Neuronal stem cell (in vitro differentiated cells): ENCODE measurements at regions not wholly inside any gene's neighbourhood (a gene's known extent, or its start where the extent isn't known, plus 50 kb on each side); places are given as distances from the start of the nearest gene placed in this dataset.
"Not testable (repeated sequence)": the region's sequence is repeated elsewhere in the genome, so short reads cannot be mapped to it uniquely, and the experiment has no call there.

Source experiments
- DNase-seq: peaks from one replicate; pipeline ENCODE4 v3.0.0-alpha.2; 2013; ENCODE audit warnings: low spot score
- H2AFZ ChIP-seq: one replicate; pipeline ENCODE4 v1.6.1; 2013; ENCODE audit warnings: mild to moderate bottlenecking, low read length, inconsistent platforms
- H2AK5ac ChIP-seq: 2 replicates; pipeline ENCODE4 v1.6.1; 2013; ENCODE audit warnings: low read depth, mild to moderate bottlenecking, inconsistent platforms, low read length, moderate library complexity, mixed read lengths
- H2BK120ac ChIP-seq: 2 replicates; pipeline ENCODE4 v1.6.1; 2013; ENCODE audit warnings: low read depth, mild to moderate bottlenecking, inconsistent platforms, low read length, moderate library complexity, mixed read lengths
- H2BK12ac ChIP-seq: one replicate; pipeline ENCODE4 v1.6.1; 2013; ENCODE audit warnings: low read length, inconsistent platforms
- H2BK15ac ChIP-seq: 2 replicates; pipeline ENCODE4 v1.6.1; 2013; ENCODE audit warnings: mild to moderate bottlenecking, low read length, inconsistent platforms, mixed read lengths
- H2BK5ac ChIP-seq: one replicate; pipeline ENCODE4 v1.6.1; 2013; ENCODE audit warnings: inconsistent platforms, mild to moderate bottlenecking, low read length, moderate library complexity
- H3K14ac ChIP-seq: one replicate; pipeline ENCODE4 v1.6.1; 2013; ENCODE audit warnings: low read length, inconsistent platforms
- H3K18ac ChIP-seq: 2 replicates; pipeline ENCODE4 v1.6.1; 2013; ENCODE audit warnings: low read length, inconsistent platforms
- H3K23ac ChIP-seq: 2 replicates; pipeline ENCODE4 v1.6.1; 2013; ENCODE audit warnings: low read depth, mild to moderate bottlenecking, mixed read lengths, low read length, inconsistent platforms; ENCODE audit not compliant: poor library complexity
- H3K27ac ChIP-seq: replicated peaks from 3 replicates; pipeline ENCODE4 v1.5.1; 2013; ENCODE audit warnings: low read length, inconsistent platforms
- H3K27me3 ChIP-seq, 3 experiments: 2 replicates each; pipeline ENCODE4 v1.6.1; 2013; ENCODE audit warnings: low read length in 3 of 3, mild to moderate bottlenecking in 2 of 3, inconsistent platforms in 1 of 3, low read depth in 1 of 3, mixed read lengths in 1 of 3, moderate library complexity in 1 of 3; ENCODE audit not compliant: control insufficient read depth in 3 of 3, insufficient read depth in 3 of 3
- H3K36me3 ChIP-seq, 2 donors: replicated peaks in 1 of 2; 2 replicates each; pipeline ENCODE4 v1.6.1; 2013; ENCODE audit warnings: low read length in 2 of 2; ENCODE audit not compliant: control insufficient read depth in 2 of 2, insufficient read depth in 2 of 2
- H3K4ac ChIP-seq: 2 replicates; pipeline ENCODE4 v1.6.1; 2013; ENCODE audit warnings: inconsistent platforms, mild to moderate bottlenecking, low read length, moderate library complexity
- H3K4me1 ChIP-seq, 2 donors: 1 replicate in 1 of 2; 2 replicates in 1 of 2; pipeline ENCODE4 v1.6.1; 2013; ENCODE audit warnings: low read length in 2 of 2, low read depth in 1 of 2; ENCODE audit not compliant: control insufficient read depth in 2 of 2, insufficient read depth in 1 of 2
- H3K4me2 ChIP-seq: one replicate; pipeline ENCODE4 v1.6.1; 2013; ENCODE audit warnings: mild to moderate bottlenecking, low read length, inconsistent platforms; ENCODE audit not compliant: insufficient read depth, poor library complexity, severe bottlenecking
- H3K4me3 ChIP-seq, 2 donors: 2 replicates each; pipeline ENCODE4 v1.5.1; 2013; ENCODE audit warnings: low read length in 2 of 2, mild to moderate bottlenecking in 2 of 2, inconsistent platforms in 1 of 2, moderate library complexity in 1 of 2
- H3K79me1 ChIP-seq: one replicate; pipeline ENCODE4 v1.6.1; 2013; ENCODE audit warnings: low read depth, mild to moderate bottlenecking, inconsistent platforms, low read length, moderate library complexity
- H3K9ac ChIP-seq: one replicate; pipeline ENCODE4 v1.6.1; 2013; ENCODE audit warnings: mild to moderate bottlenecking, low read depth, low read length, inconsistent platforms; ENCODE audit not compliant: poor library complexity
- H3K9me3 ChIP-seq, 2 donors: replicated peaks in 1 of 2; 2 replicates each; pipeline versions ENCODE3 to v1.6.1; 2013; ENCODE audit warnings: low read length in 2 of 2, mild to moderate bottlenecking in 2 of 2, inconsistent platforms in 1 of 2, low read depth in 1 of 2, mixed read lengths in 1 of 2, moderate library complexity in 1 of 2; ENCODE audit not compliant: control insufficient read depth in 2 of 2, insufficient read depth in 1 of 2
- H4K8ac ChIP-seq: one replicate; pipeline ENCODE4 v1.6.1; 2013; ENCODE audit warnings: low read depth, mild to moderate bottlenecking, inconsistent platforms, low read length, moderate library complexity
- H4K91ac ChIP-seq: one replicate; pipeline ENCODE4 v1.6.1; 2013; ENCODE audit warnings: low read length, low read depth, mild to moderate bottlenecking, inconsistent platforms; ENCODE audit not compliant: poor library complexity
- WGBS, 2 donors: extraction: QIAGEN DNeasy Blood & Tissue Kit; methylation state at CpG; one replicate each; pipeline ENCODE4 v1.1.7; 2013; ENCODE audit warnings: missing lambda C conversion rate in 2 of 2, mixed read lengths in 1 of 2; ENCODE audit not compliant: insufficient read length in 2 of 2, insufficient replicate concordance in 1 of 2; ENCODE audit errors: extremely low coverage in 2 of 2; 5-methylcytosine and 5-hydroxymethylcytosine counted together

DNA sequence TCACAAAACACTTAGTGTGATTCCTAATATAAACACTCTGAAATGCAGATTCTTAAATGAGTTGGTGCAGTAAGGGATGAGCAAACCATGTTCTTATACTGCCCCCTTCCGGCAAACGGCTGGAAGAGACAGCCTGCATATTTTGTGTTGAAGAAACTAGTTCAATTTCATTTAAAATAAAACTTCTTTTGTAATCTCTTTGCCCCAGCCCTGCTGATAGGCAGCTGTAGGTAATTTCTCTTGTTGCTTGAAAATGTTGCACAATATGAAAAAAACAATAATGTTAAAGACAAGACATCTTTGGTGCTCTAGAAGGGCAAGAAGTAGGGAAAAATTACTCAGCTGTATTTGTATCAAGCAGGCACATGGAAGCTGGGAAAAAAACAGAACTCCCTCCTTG, 89.7 kb upstream of the CCNG1 start:
- H3K9me3 ChIP-seq: no peaks in the 10 kb centered on the region
- peak; percentile 73 for DNase-seq

DNA sequence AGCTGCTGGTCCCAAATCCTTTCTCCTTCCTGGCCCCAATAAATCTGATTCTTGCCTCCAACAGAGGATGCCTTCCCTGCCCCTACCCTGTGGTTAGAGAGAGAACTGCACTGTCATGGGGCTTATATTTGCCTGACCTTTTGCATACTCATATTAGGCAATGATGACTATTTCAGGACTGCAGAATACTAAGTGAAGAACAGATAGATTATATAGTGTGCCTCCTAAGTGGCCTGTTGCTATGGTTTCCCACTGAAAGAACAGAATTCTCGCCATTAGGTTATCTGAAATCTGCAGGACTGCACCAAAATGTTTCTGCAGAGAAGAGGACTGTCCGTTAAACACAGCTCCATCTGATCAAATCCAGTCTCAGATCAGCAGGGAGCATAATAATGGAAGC, 87.3 kb upstream of the CCNG1 start:
- H3K4me2 ChIP-seq: no peak overlapping the region
- no peaks in the 10 kb centered on the region for H3K9me3 ChIP-seq
- H4K8ac ChIP-seq: no peak overlapping the region
- H3K27ac ChIP-seq: no peak overlapping the region
- H2AK5ac ChIP-seq: no peak overlapping the region
- H3K79me1 ChIP-seq: no peaks in the 10 kb centered on the region
- H3K18ac ChIP-seq: no peak overlapping the region
- H2BK12ac ChIP-seq: no peak overlapping the region
- no peaks in the 10 kb centered on the region for H3K27me3 ChIP-seq
- no peak overlapping the region for H4K91ac ChIP-seq
- no peak overlapping the region for H2BK5ac ChIP-seq
- H3K14ac ChIP-seq: no peak overlapping the region
- H2BK15ac ChIP-seq: no peak overlapping the region
- H3K4ac ChIP-seq: no peak overlapping the region
- no peak for DNase-seq
- H2BK120ac ChIP-seq: no peak overlapping the region
- no CpG with 5 or more reads among the region's 2 CpGs for WGBS, 2 donors
- H3K4me1 ChIP-seq: peaks cover 0 to 2% of the 10 kb centered on the region in 2 donors
- no peak overlapping the region for H3K9ac ChIP-seq
- no peak overlapping the region for H3K23ac ChIP-seq
- H2AFZ ChIP-seq: no peak overlapping the region
- no peak overlapping the region for H3K4me3 ChIP-seq
- no peaks in the 10 kb centered on the region for H3K36me3 ChIP-seq

More for the DNA sequence above, 89.7 kb upstream of the CCNG1 start:
- Histone ChIP-seq H3K4me2 (no peak overlapping the region), H2AFZ (no peak overlapping the region), H3K27ac (no peak overlapping the region), H3K4me3 (no peak overlapping the region), H3K27me3 (no peaks in the 10 kb centered on the region), H3K23ac (no peak overlapping the region), H3K9ac (no peak overlapping the region), H2BK120ac (no peak overlapping the region), H2BK15ac (no peak overlapping the region), H3K18ac (no peak overlapping the region), H2BK12ac (no peak overlapping the region), H3K4me1 (peaks cover 0 to 2% of the 10 kb centered on the region in 2 donors), H4K91ac (no peak overlapping the region), H4K8ac (no peak overlapping the region), H3K14ac (no peak overlapping the region), H3K4ac (no peak overlapping the region), H3K36me3 (no peaks in the 10 kb centered on the region), H2BK5ac (no peak overlapping the region), H2AK5ac (no peak overlapping the region), H3K79me1 (no peaks in the 10 kb centered on the region)
- no CpG with 5 or more reads among the region's 2 CpGs for WGBS, 2 donors

DNA sequence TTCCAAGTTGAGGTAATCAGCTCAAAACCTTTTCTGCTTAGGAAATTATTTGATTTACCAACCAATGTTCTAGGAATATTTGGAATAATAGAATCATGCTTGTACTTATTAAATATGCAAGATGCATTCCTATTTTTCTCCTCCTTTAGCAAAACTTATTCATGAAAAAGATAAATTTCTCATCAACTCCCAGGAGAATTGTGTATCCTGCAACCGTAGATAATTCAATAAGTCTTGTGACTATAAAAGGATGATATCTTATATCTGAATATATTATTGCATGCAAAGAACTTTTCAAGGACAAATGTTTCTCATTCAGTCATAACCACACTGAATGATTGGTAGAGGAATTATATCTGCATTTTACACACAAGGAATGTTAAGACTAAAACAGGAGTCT, 84.9 kb upstream of the CCNG1 start:
- Histone ChIP-seq H3K4ac (no peak overlapping the region), H3K9me3 (no peaks in the 10 kb centered on the region), H3K23ac (no peak overlapping the region), H2BK12ac (no peak overlapping the region), H3K36me3 (no peaks in the 10 kb centered on the region), H3K27ac (no peak overlapping the region), H2BK120ac (no peak overlapping the region), H3K79me1 (no peaks in the 10 kb centered on the region), H3K9ac (no peak overlapping the region), H3K4me3 (no peak overlapping the region), H4K8ac (no peak overlapping the region), H3K4me1 (no peaks in the 10 kb centered on the region), H2BK5ac (no peak overlapping the region), H4K91ac (no peak overlapping the region), H2AK5ac (no peak overlapping the region), H2BK15ac (no peak overlapping the region), H3K27me3 (no peaks in the 10 kb centered on the region), H2AFZ (no peak overlapping the region), H3K18ac (no peak overlapping the region), H3K14ac (no peak overlapping the region), H3K4me2 (no peak overlapping the region)
- WGBS, 2 donors: no CpG with 5 or more reads among the region's 1 CpG
- no peak for DNase-seq

DNA sequence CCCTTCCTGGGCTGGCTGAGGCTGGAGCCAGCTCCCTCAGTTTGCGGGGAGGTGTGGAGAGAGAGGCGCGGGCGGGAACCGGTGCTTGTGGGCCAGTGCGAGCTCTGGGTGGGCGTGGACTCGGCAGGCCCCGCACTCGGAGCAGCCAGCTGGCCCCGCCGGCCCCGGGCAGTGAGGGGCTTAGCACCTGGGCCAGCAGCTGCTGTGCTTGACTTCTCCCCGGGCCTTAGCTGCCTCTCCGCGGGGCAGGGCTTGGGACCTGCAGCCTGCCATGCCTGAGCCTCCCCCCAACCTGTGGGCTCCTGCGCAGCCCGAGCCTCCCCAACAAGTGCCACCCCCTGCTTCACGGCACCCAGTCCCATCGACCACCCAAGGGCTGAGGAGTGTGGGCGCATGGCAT, 81.6 kb upstream of the CCNG1 start:
- H3K9ac ChIP-seq, H3K79me1 ChIP-seq, H3K4me2 ChIP-seq, H4K8ac ChIP-seq, H4K91ac ChIP-seq, H3K9me3 ChIP-seq, H2AFZ ChIP-seq, DNase-seq, H3K4ac ChIP-seq, H2BK120ac ChIP-seq, H3K36me3 ChIP-seq, H3K27me3 ChIP-seq, H3K4me1 ChIP-seq, H3K14ac ChIP-seq, H2AK5ac ChIP-seq, H2BK5ac ChIP-seq, H2BK15ac ChIP-seq, H2BK12ac ChIP-seq, H3K4me3 ChIP-seq, H3K27ac ChIP-seq: not testable (repeated sequence)
- peak overlapping the region; percentile 69 for H3K23ac ChIP-seq
- WGBS, 2 donors: no CpG with 5 or more reads among the region's 21 CpGs
- H3K18ac ChIP-seq: peak overlapping the region; percentile 51
